Neural cell (in vitro differentiated cells): ENCODE measurements at regions not wholly inside any gene's neighbourhood (a gene's known extent, or its start where the extent isn't known, plus 50 kb on each side); places are given as distances from the start of the nearest gene placed in this dataset.

Experiments used
- H2AFZ ChIP-seq: fragments of 200-600, 300-800 bp; sonication (generic), shearing (Covaris generic); 2 replicates; pipeline ENCODE4 v1.6.0; 2014; ENCODE audit warnings: low read depth, mild to moderate bottlenecking, antibody characterized with exemption, low read length, moderate library complexity
- H3F3A ChIP-seq: fragments of 200-600 bp; shearing (Covaris generic); 2 replicates; pipeline ENCODE4 v1.6.1; 2016; ENCODE audit warnings: mild to moderate bottlenecking, moderate library complexity, mixed read lengths, antibody characterized with exemption, low read length; ENCODE audit not compliant: insufficient read depth, poor library complexity, severe bottlenecking
- H3K27ac ChIP-seq: fragments of 200-600, 300-800 bp; sonication (generic), shearing (Covaris generic); 2 replicates; pipeline ENCODE4 v1.5.1; 2014; ENCODE audit warnings: mild to moderate bottlenecking, low read length, moderate library complexity
- H3K27me3 ChIP-seq: fragments of 300-800, 200-600 bp; sonication (generic), shearing (Covaris generic); 2 replicates; pipeline ENCODE4 v1.6.0; 2014; ENCODE audit warnings: mild to moderate bottlenecking, low read depth, low read length, moderate library complexity; ENCODE audit not compliant: insufficient read depth
- H3K36me3 ChIP-seq: fragments of 300-800, 200-600 bp; sonication (generic), shearing (Covaris generic); 2 replicates; pipeline ENCODE4 v1.5.1; 2014; ENCODE audit warnings: mild to moderate bottlenecking, antibody characterized with exemption, low read length, moderate library complexity; ENCODE audit not compliant: insufficient read depth
- H3K4me2 ChIP-seq: fragments of 300-800, 200-600 bp; sonication (generic), shearing (Covaris generic); 2 replicates; pipeline ENCODE4 v1.6.0; 2014; ENCODE audit warnings: mild to moderate bottlenecking, low read length
- H3K4me3 ChIP-seq: fragments of 300-800, 200-600 bp; sonication (generic), shearing (Covaris generic); 2 replicates; pipeline ENCODE4 v1.5.1; 2014; ENCODE audit warnings: mild to moderate bottlenecking, low read length, moderate library complexity
- H3K79me2 ChIP-seq: fragments of 200-600 bp; shearing (Covaris generic); replicated peaks from 2 replicates; pipeline ENCODE4 v1.6.0; 2014; ENCODE audit warnings: mild to moderate bottlenecking, low read length, moderate library complexity; ENCODE audit not compliant: insufficient read depth
- H3K9ac ChIP-seq: fragments of 300-800, 200-600 bp; sonication (generic), shearing (Covaris generic); 2 replicates; pipeline ENCODE4 v1.6.1; 2016; ENCODE audit warnings: mild to moderate bottlenecking, low read length, mixed read lengths
- H3K9me2 ChIP-seq: fragments of 200-600 bp; shearing (Covaris generic); 2 replicates; pipeline ENCODE4 v1.6.1; 2016; ENCODE audit warnings: mild to moderate bottlenecking, low read length, mixed read lengths; ENCODE audit not compliant: insufficient read depth
- H3K9me3 ChIP-seq: fragments of 200-600, 300-800 bp; sonication (generic), shearing (Covaris generic); 2 replicates; pipeline ENCODE4 v1.6.1; 2016; ENCODE audit warnings: mild to moderate bottlenecking, mixed run types, low read length, moderate library complexity, mixed read lengths
- H4K20me1 ChIP-seq: fragments of 200-600 bp; shearing (Covaris generic); 2 replicates; pipeline ENCODE4 v1.6.1; 2016; ENCODE audit warnings: mild to moderate bottlenecking, mixed run types; ENCODE audit not compliant: insufficient read depth
- EP300 ChIP-seq: fragments of 450-650 bp; conservative IDR thresholded peaks from 2 replicates; pipeline ENCODE4 v1.6.1; 2014; ENCODE audit warnings: antibody characterized with exemption, mild to moderate bottlenecking, moderate library complexity; ENCODE audit not compliant: poor library complexity, severe bottlenecking
- EZH2 ChIP-seq: fragments of 200-600, 300-800 bp; shearing (Covaris generic), sonication (generic); IDR thresholded peaks from 2 replicates; pipeline ENCODE4 v1.6.1; 2014; ENCODE audit warnings: antibody characterized with exemption, low read length, borderline replicate concordance, mild to moderate bottlenecking; ENCODE audit not compliant: insufficient read depth, poor library complexity, severe bottlenecking
- MXI1 ChIP-seq: fragments of 450-650 bp; conservative IDR thresholded peaks from 2 replicates; pipeline ENCODE4 v1.6.1; 2014; ENCODE audit warnings: antibody characterized with exemption, mild to moderate bottlenecking; ENCODE audit not compliant: poor library complexity, severe bottlenecking
- POLR2AphosphoS5 ChIP-seq: IDR thresholded peaks from 2 replicates; pipeline ENCODE4 v1.6.1; 2012
- RAD21 ChIP-seq: fragments of 450-650 bp; conservative IDR thresholded peaks from 2 replicates; pipeline ENCODE4 v1.6.1; 2014; ENCODE audit warnings: antibody characterized with exemption, mild to moderate bottlenecking, moderate library complexity
- SMC3 ChIP-seq: fragments of 450-650 bp; conservative IDR thresholded peaks from 2 replicates; pipeline ENCODE4 v1.6.1; 2014; ENCODE audit warnings: antibody characterized with exemption, mild to moderate bottlenecking, moderate library complexity; ENCODE audit not compliant: poor library complexity
- TAF1 ChIP-seq: IDR thresholded peaks from 2 replicates; pipeline ENCODE4 v1.6.1; 2012; ENCODE audit warnings: low read depth
- TF ChIP-seq, protein P1 (sequence below): IDR thresholded peaks from 2 replicates; pipeline ENCODE4 v1.6.1; 2012; ENCODE audit warnings: borderline replicate concordance
- TF ChIP-seq, protein P2 (sequence below): fragments of 450-650 bp; IDR thresholded peaks from 2 replicates; pipeline ENCODE4 v1.5.1; 2014; ENCODE audit warnings: antibody characterized with exemption, mild to moderate bottlenecking, moderate library complexity; ENCODE audit not compliant: poor library complexity, severe bottlenecking

- TF ChIP-seq, protein P1, sequence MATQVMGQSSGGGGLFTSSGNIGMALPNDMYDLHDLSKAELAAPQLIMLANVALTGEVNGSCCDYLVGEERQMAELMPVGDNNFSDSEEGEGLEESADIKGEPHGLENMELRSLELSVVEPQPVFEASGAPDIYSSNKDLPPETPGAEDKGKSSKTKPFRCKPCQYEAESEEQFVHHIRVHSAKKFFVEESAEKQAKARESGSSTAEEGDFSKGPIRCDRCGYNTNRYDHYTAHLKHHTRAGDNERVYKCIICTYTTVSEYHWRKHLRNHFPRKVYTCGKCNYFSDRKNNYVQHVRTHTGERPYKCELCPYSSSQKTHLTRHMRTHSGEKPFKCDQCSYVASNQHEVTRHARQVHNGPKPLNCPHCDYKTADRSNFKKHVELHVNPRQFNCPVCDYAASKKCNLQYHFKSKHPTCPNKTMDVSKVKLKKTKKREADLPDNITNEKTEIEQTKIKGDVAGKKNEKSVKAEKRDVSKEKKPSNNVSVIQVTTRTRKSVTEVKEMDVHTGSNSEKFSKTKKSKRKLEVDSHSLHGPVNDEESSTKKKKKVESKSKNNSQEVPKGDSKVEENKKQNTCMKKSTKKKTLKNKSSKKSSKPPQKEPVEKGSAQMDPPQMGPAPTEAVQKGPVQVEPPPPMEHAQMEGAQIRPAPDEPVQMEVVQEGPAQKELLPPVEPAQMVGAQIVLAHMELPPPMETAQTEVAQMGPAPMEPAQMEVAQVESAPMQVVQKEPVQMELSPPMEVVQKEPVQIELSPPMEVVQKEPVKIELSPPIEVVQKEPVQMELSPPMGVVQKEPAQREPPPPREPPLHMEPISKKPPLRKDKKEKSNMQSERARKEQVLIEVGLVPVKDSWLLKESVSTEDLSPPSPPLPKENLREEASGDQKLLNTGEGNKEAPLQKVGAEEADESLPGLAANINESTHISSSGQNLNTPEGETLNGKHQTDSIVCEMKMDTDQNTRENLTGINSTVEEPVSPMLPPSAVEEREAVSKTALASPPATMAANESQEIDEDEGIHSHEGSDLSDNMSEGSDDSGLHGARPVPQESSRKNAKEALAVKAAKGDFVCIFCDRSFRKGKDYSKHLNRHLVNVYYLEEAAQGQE = no peak
- no peak for TF ChIP-seq EP300
- TF ChIP-seq POLR2AphosphoS5 = no peak
- no peak for TF ChIP-seq EZH2
- no peak for TF ChIP-seq SMC3
- TF ChIP-seq, protein P2, sequence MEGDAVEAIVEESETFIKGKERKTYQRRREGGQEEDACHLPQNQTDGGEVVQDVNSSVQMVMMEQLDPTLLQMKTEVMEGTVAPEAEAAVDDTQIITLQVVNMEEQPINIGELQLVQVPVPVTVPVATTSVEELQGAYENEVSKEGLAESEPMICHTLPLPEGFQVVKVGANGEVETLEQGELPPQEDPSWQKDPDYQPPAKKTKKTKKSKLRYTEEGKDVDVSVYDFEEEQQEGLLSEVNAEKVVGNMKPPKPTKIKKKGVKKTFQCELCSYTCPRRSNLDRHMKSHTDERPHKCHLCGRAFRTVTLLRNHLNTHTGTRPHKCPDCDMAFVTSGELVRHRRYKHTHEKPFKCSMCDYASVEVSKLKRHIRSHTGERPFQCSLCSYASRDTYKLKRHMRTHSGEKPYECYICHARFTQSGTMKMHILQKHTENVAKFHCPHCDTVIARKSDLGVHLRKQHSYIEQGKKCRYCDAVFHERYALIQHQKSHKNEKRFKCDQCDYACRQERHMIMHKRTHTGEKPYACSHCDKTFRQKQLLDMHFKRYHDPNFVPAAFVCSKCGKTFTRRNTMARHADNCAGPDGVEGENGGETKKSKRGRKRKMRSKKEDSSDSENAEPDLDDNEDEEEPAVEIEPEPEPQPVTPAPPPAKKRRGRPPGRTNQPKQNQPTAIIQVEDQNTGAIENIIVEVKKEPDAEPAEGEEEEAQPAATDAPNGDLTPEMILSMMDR = no peak
- no peak for TF ChIP-seq RAD21
- TF ChIP-seq MXI1 = no peak
- no peak for TF ChIP-seq TAF1
- H3K9me2 ChIP-seq = no peaks in the 10 kb centered on the region
- H3K9me3 ChIP-seq = no peaks in the 10 kb centered on the region
- H3K9ac ChIP-seq = no peak overlapping the region
- no peak overlapping the region for H3K4me2 ChIP-seq
- no peak overlapping the region for H2AFZ ChIP-seq
- no peaks in the 10 kb centered on the region for H3K79me2 ChIP-seq
- no peaks in the 10 kb centered on the region for H3F3A ChIP-seq
- H3K27me3 ChIP-seq = no peaks in the 10 kb centered on the region
- no peak overlapping the region for H3K27ac ChIP-seq
- no peaks in the 10 kb centered on the region for H4K20me1 ChIP-seq
- no peak overlapping the region for H3K4me3 ChIP-seq
- no peaks in the 10 kb centered on the region for H3K36me3 ChIP-seq
Observed at GRCh38 chr4:143127621-143128020, 57.1 kb upstream of the USP38 start.

DNA sequence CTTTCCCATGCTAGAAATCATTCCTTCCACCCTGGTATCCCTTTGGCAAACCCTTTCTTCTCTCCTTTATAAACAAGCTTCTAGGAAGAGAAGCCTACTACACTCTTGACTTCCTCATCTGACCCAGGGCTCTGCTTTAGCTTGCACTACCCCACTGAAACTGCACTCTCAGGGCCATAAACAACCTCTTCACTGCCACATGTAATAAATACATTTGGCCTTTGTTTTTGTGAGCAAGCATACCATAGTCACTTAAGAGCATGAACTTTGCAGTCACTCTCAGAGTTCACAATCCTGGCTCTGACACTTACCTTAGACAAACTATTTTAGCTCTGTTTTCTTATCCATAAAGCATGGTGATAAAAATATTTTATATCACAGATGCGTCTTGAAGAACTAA lies 50.7 kb upstream of the USP38 start:
- H3K27me3 ChIP-seq = no peaks in the 10 kb centered on the region
- TF ChIP-seq EZH2 (no peak), RAD21 (no peak), MXI1 (no peak), TAF1 (no peak), SMC3 (no peak), EP300 (no peak), POLR2AphosphoS5 (no peak)
- TF ChIP-seq, protein P2 = no peak
- TF ChIP-seq, protein P1 = no peak
- H3K36me3 ChIP-seq = no peaks in the 10 kb centered on the region
- no peak overlapping the region for H3K27ac ChIP-seq
- H4K20me1 ChIP-seq = no peaks in the 10 kb centered on the region
- no peak overlapping the region for H3K9ac ChIP-seq
- H2AFZ ChIP-seq = no peak overlapping the region
- H3K9me3 ChIP-seq = no peaks in the 10 kb centered on the region
- no peak overlapping the region for H3K4me2 ChIP-seq
- no peaks in the 10 kb centered on the region for H3K9me2 ChIP-seq
- no peak overlapping the region for H3K4me3 ChIP-seq
- no peaks in the 10 kb centered on the region for H3F3A ChIP-seq
- no peaks in the 10 kb centered on the region for H3K79me2 ChIP-seq
